T-cell (primary cell): ENCODE measurements at regions not wholly inside any gene's neighbourhood (a gene's known extent, or its start where the extent isn't known, plus 50 kb on each side); places are given as distances from the start of the nearest gene placed in this dataset.

Experiments used
- ATAC-seq, 4 experiments: fragments of 200-7000 bp in 3 of 4; fragments of 150-1000 bp in 1 of 4; cut with Tn5 transposase; replicated peaks in 1 of 4; 1 replicate in 3 of 4; 2 replicates in 1 of 4; pipeline ENCODE4 v1.10.0; 2021; ENCODE audit warnings: moderate library complexity in 3 of 4, mild to moderate bottlenecking in 2 of 4, moderate number of reproducible peaks in 1 of 4
- CTCF ChIA-PET, 2 donors: fragments of 300-600 bp; sonication (Branson Sonifier 250); formaldehyde crosslinking; loops; one replicate each; lab custom pipeline; 2022; ENCODE audit warnings: antibody characterized with exemption in 2 of 2; lab: Charles Lee
- POLR2A ChIA-PET, 2 donors: fragments of 300-600 bp; sonication (Branson Sonifier 250); formaldehyde crosslinking; loops; one replicate each; lab custom pipeline; 2022; ENCODE audit warnings: antibody characterized with exemption in 2 of 2; lab: Charles Lee
- DNase-seq, 35 experiments: peaks; one replicate each; pipeline versions ENCODE4 v3.0.0 to v3.0.0-alpha.2; 2013 to 2023
- H3K27ac ChIP-seq: one replicate; pipeline ENCODE4 v1.5.1; 2013; ENCODE audit warnings: low read length
- H3K27me3 ChIP-seq, 2 experiments: replicated peaks in 1 of 2; 1 replicate in 1 of 2; 2 replicates in 1 of 2; pipeline versions ENCODE4 v1.6.1 to v1.7.0; 2013; ENCODE audit warnings: low read length in 1 of 2, mixed read lengths in 1 of 2; ENCODE audit not compliant: control insufficient read depth in 2 of 2, insufficient read depth in 2 of 2; ENCODE audit errors: extremely low read depth in 1 of 2
- H3K36me3 ChIP-seq, 2 donors: 1 replicate in 1 of 2; 2 replicates in 1 of 2; pipeline versions ENCODE4 v1.6.1 to v1.7.0; 2013; ENCODE audit warnings: low read length in 1 of 2; ENCODE audit not compliant: control insufficient read depth in 2 of 2, insufficient read depth in 1 of 2; ENCODE audit errors: extremely low read depth in 1 of 2
- H3K4me1 ChIP-seq, 2 experiments: 1 replicate in 1 of 2; 2 replicates in 1 of 2; pipeline versions ENCODE4 v1.6.1 to v1.7.0; 2013; ENCODE audit warnings: low read length in 2 of 2, mixed read lengths in 1 of 2; ENCODE audit not compliant: insufficient read depth in 2 of 2, control insufficient read depth in 1 of 2; ENCODE audit errors: extremely low read depth in 1 of 2
- H3K4me3 ChIP-seq, 2 donors: 1 replicate in 1 of 2; 2 replicates in 1 of 2; pipeline versions ENCODE4 v1.5.1 to v1.7.0; 2013; ENCODE audit warnings: mild to moderate bottlenecking in 2 of 2, low read length in 1 of 2, moderate library complexity in 1 of 2; ENCODE audit not compliant: control insufficient read depth in 1 of 2; ENCODE audit errors: extremely low read depth in 1 of 2
- H3K9me3 ChIP-seq: 2 replicates; pipeline ENCODE4 v1.7.0; 2013
- H3K27ac Mint-ChIP-seq, 2 donors: one replicate each; pipeline ENCODE4 v1.8.0; 2020 to 2021; ENCODE audit warnings: mild to moderate bottlenecking in 2 of 2, mixed read lengths in 2 of 2
- H3K27me3 Mint-ChIP-seq, 2 donors: one replicate each; pipeline ENCODE4 v1.8.0; 2021 to 2022; ENCODE audit warnings: mixed read lengths in 2 of 2
- H3K36me3 Mint-ChIP-seq: one replicate; pipeline ENCODE4 v1.8.0; 2021; ENCODE audit warnings: mixed read lengths
- H3K4me1 Mint-ChIP-seq, 3 donors: one replicate each; pipeline ENCODE4 v1.8.0; 2020 to 2022; ENCODE audit warnings: mixed read lengths in 3 of 3, mild to moderate bottlenecking in 1 of 3
- H3K4me3 Mint-ChIP-seq, 3 donors: one replicate each; pipeline ENCODE4 v1.8.0; 2020 to 2022; ENCODE audit warnings: mild to moderate bottlenecking in 3 of 3, mixed read lengths in 3 of 3, moderate library complexity in 3 of 3
- H3K9me3 Mint-ChIP-seq, 3 donors: one replicate each; pipeline ENCODE4 v1.8.0; 2020 to 2022; ENCODE audit warnings: mixed read lengths in 3 of 3
- WGBS: methylation state at CpG from one replicate; pipeline ENCODE4 v1.1.5; 2013; ENCODE audit warnings: missing lambda C conversion rate; ENCODE audit not compliant: insufficient coverage; 5-methylcytosine and 5-hydroxymethylcytosine counted together

GRCh38 chr13:21948769-21949474 is 278.0 kb downstream of the FGF9 start:
- Histone ChIP-seq H3K9me3 (no peaks in the 10 kb centered on the region), H3K27ac (no peak overlapping the region), H3K4me1 (no peaks in the 10 kb centered on the region), H3K36me3 (no peaks in the 10 kb centered on the region), H3K27me3 (peaks cover 0 to 3% of the 10 kb centered on the region in 2 experiments), H3K4me3 (no peak overlapping the region)
- H3K4me3 Mint-ChIP-seq: no peak overlapping the region
- ChIA-PET CTCF (no interaction called here), POLR2A (no interaction called here)
- H3K36me3 Mint-ChIP-seq: peaks cover 9% of the 10 kb centered on the region
- H3K9me3 Mint-ChIP-seq: peaks cover 0 to 19% (median 18%) of the 10 kb centered on the region in 3 donors
- H3K4me1 Mint-ChIP-seq: peaks cover 0 to 8% (median 3%) of the 10 kb centered on the region in 3 donors
- no peak overlapping the region for H3K27ac Mint-ChIP-seq
- H3K27me3 Mint-ChIP-seq: no peaks in the 10 kb centered on the region
- DNase-seq (no peak), ATAC-seq (no peak)
- WGBS: 46% methylated on average over 5 of the region's 15 CpGs

GRCh38 chr13:21949818-21950429 is 279.1 kb downstream of the FGF9 start:
- ATAC-seq: no peak

GRCh38 chr13:21956666-21957065 is 285.8 kb downstream of the FGF9 start:
- DNase-seq (no peak), ATAC-seq (no peak)
- Histone ChIP-seq H3K27me3 (peaks cover 0 to 3% of the 10 kb centered on the region in 2 experiments), H3K4me3 (no peak overlapping the region), H3K4me1 (no peaks in the 10 kb centered on the region), H3K9me3 (no peaks in the 10 kb centered on the region), H3K27ac (no peak overlapping the region), H3K36me3 (no peaks in the 10 kb centered on the region)
- ChIA-PET POLR2A (no interaction called here), CTCF (no interaction called here)
- H3K4me3 Mint-ChIP-seq: no peak overlapping the region
- no CpG with 5 or more reads among the region's 1 CpG for WGBS
- H3K36me3 Mint-ChIP-seq: no peaks in the 10 kb centered on the region
- H3K9me3 Mint-ChIP-seq: peaks cover 0 to 4% (median 4%) of the 10 kb centered on the region in 3 donors
- H3K27me3 Mint-ChIP-seq: no peaks in the 10 kb centered on the region
- no peak overlapping the region for H3K27ac Mint-ChIP-seq
- H3K4me1 Mint-ChIP-seq: no peaks in the 10 kb centered on the region

More at GRCh38 chr13:21949818-21950429, 279.1 kb downstream of the FGF9 start:
- Histone ChIP-seq H3K4me3 (no peak overlapping the region), H3K9me3 (no peaks in the 10 kb centered on the region), H3K36me3 (no peaks in the 10 kb centered on the region), H3K4me1 (no peaks in the 10 kb centered on the region), H3K27me3 (peaks cover 0 to 3% of the 10 kb centered on the region in 2 experiments), H3K27ac (no peak overlapping the region)
- no peak overlapping the region for H3K27ac Mint-ChIP-seq
- H3K4me3 Mint-ChIP-seq: no peak overlapping the region
- WGBS: no CpG with 5 or more reads among the region's 6 CpGs
- no peaks in the 10 kb centered on the region for H3K27me3 Mint-ChIP-seq
- H3K4me1 Mint-ChIP-seq: peaks cover 0 to 8% (median 3%) of the 10 kb centered on the region in 3 donors
- H3K36me3 Mint-ChIP-seq: peaks cover 9% of the 10 kb centered on the region
- CTCF ChIA-PET: no interaction called here
- POLR2A ChIA-PET: no interaction called here
- no peak for DNase-seq
- peaks cover 0 to 12% (median 11%) of the 10 kb centered on the region in 3 donors for H3K9me3 Mint-ChIP-seq

- Histone ChIP-seq H3K4me1 (no peaks in the 10 kb centered on the region), H3K27ac (no peak overlapping the region), H3K36me3 (no peaks in the 10 kb centered on the region), H3K9me3 (no peaks in the 10 kb centered on the region), H3K4me3 (no peak overlapping the region), H3K27me3 (peaks cover 0 to 3% of the 10 kb centered on the region in 2 experiments)
- ChIA-PET POLR2A (no interaction called here), CTCF (no interaction called here)
- H3K36me3 Mint-ChIP-seq: no peaks in the 10 kb centered on the region
- no peaks in the 10 kb centered on the region for H3K27me3 Mint-ChIP-seq
- no peak for DNase-seq
- no peak overlapping the region for H3K27ac Mint-ChIP-seq
- H3K4me3 Mint-ChIP-seq: no peak overlapping the region
- ATAC-seq: no peak
- no peaks in the 10 kb centered on the region for H3K4me1 Mint-ChIP-seq
- H3K9me3 Mint-ChIP-seq: peaks cover 2 to 8% (median 8%) of the 10 kb centered on the region in 3 donors
These were observed 287.0 kb downstream of the FGF9 start for GRCh38 chr13:21957833-21958232.

- no peaks in the 10 kb centered on the region for H3K36me3 ChIP-seq
- H3K4me3 Mint-ChIP-seq: no peak overlapping the region
- ATAC-seq: no peak
- peaks cover 0 to 2% of the 10 kb centered on the region in 2 experiments for H3K27me3 ChIP-seq
- H3K9me3 ChIP-seq: no peaks in the 10 kb centered on the region
- WGBS: 71% methylated on average over 1 of the region's 3 CpGs
- H3K27ac ChIP-seq: no peak overlapping the region
- no peaks in the 10 kb centered on the region for H3K4me1 Mint-ChIP-seq
- no peak for DNase-seq
- POLR2A ChIA-PET: no interaction called here
- H3K27me3 Mint-ChIP-seq: no peaks in the 10 kb centered on the region
- H3K27ac Mint-ChIP-seq: no peak overlapping the region
- H3K4me3 ChIP-seq: no peak overlapping the region
- no peaks in the 10 kb centered on the region for H3K36me3 Mint-ChIP-seq
- no peaks in the 10 kb centered on the region for H3K4me1 ChIP-seq
- peaks cover 2 to 8% (median 8%) of the 10 kb centered on the region in 3 donors for H3K9me3 Mint-ChIP-seq
- CTCF ChIA-PET: interaction anchor here in 1 of 2 donors (0.6 kb wide), 1 partner anchor 183 kb away, joined by 3 read pairs; no protein-coding TSS in a partner anchor
These were observed 289.2 kb downstream of the FGF9 start for GRCh38 chr13:21960108-21960507.

GRCh38 chr13:21964686-21965085 is 293.8 kb downstream of the FGF9 start:
- H3K4me1 Mint-ChIP-seq: no peaks in the 10 kb centered on the region
- no peaks in the 10 kb centered on the region for H3K36me3 ChIP-seq
- H3K27me3 ChIP-seq: peaks cover 0 to 3% of the 10 kb centered on the region in 2 experiments
- H3K4me3 ChIP-seq: no peak overlapping the region
- H3K4me3 Mint-ChIP-seq: no peak overlapping the region
- H3K9me3 ChIP-seq: no peaks in the 10 kb centered on the region
- ChIA-PET CTCF (no interaction called here), POLR2A (no interaction called here)
- 100% methylated on average over 5 of the region's 5 CpGs for WGBS
- H3K36me3 Mint-ChIP-seq: no peaks in the 10 kb centered on the region
- H3K27ac ChIP-seq: no peak overlapping the region
- no peaks in the 10 kb centered on the region for H3K4me1 ChIP-seq
- ATAC-seq: no peak
- no peaks in the 10 kb centered on the region for H3K27me3 Mint-ChIP-seq
- no peak for DNase-seq
- no peak overlapping the region for H3K27ac Mint-ChIP-seq
- peaks cover 2 to 4% (median 3%) of the 10 kb centered on the region in 3 donors for H3K9me3 Mint-ChIP-seq
